Erythroblast (primary cell): ENCODE measurements at regions not wholly inside any gene's neighbourhood (a gene's known extent, or its start where the extent isn't known, plus 50 kb on each side); places are given as distances from the start of the nearest gene placed in this dataset.

Experiments
- GATA1 ChIP-seq: IDR thresholded peaks from 2 replicates; pipeline ENCODE4 v1.6.1; 2011; ENCODE audit warnings: low read depth, mild to moderate bottlenecking, control low read depth, low read length, moderate library complexity
- POLR2A ChIP-seq: IDR thresholded peaks from 2 replicates; pipeline ENCODE4 v1.6.1; 2011; ENCODE audit warnings: mild to moderate bottlenecking, low read length

GRCh38 chr12:125871811-125872594 is 806.8 kb downstream of the AACS start:
- TF ChIP-seq POLR2A (no peak), GATA1 (no peak)
